Activated T-helper 2 cell treated with anti-CD3 and anti-CD28 coated beads, Interferon-gamma antibody, Interleukin-2, Interleukin-4, amounts not matched to agents 10 μg/mL and 5 μg/mL and 100 μg/mL, durations not matched to agents 14 hours and 24 hours and 36 hours (primary cell): ENCODE measurements at regions not wholly inside any gene's neighbourhood (a gene's known extent, or its start where the extent isn't known, plus 50 kb on each side); places are given as distances from the start of the nearest gene placed in this dataset.
"Not testable (repeated sequence)": the region's sequence is repeated elsewhere in the genome, so short reads cannot be mapped to it uniquely, and the experiment has no call there.

ENCODE experiments used
- DNase-seq: peaks from one replicate; pipeline ENCODE4 v3.0.0; 2021; ENCODE audit warnings: low spot score
- H3K27ac Mint-ChIP-seq: one replicate; pipeline ENCODE4 v1.8.0; 2021; ENCODE audit warnings: mixed read lengths
- H3K27me3 Mint-ChIP-seq: one replicate; pipeline ENCODE4 v1.8.0; 2021; ENCODE audit warnings: low read depth, mixed read lengths
- H3K36me3 Mint-ChIP-seq: one replicate; pipeline ENCODE4 v1.8.0; 2021; ENCODE audit warnings: low read depth, mixed read lengths
- H3K4me1 Mint-ChIP-seq: one replicate; pipeline ENCODE4 v1.8.0; 2021; ENCODE audit warnings: low read depth, mixed read lengths
- H3K4me3 Mint-ChIP-seq: one replicate; pipeline ENCODE4 v1.8.0; 2021; ENCODE audit warnings: low read depth, mild to moderate bottlenecking, moderate library complexity, mixed read lengths
- H3K9me3 Mint-ChIP-seq: one replicate; pipeline ENCODE4 v1.8.0; 2021; ENCODE audit warnings: mixed read lengths
- intact Hi-C: fragments of 100-400 bp; cut with micrococcal nuclease; formaldehyde crosslinking; loops from one replicate; pipeline ENCODE4 v1.15.1; 2023

DNA sequence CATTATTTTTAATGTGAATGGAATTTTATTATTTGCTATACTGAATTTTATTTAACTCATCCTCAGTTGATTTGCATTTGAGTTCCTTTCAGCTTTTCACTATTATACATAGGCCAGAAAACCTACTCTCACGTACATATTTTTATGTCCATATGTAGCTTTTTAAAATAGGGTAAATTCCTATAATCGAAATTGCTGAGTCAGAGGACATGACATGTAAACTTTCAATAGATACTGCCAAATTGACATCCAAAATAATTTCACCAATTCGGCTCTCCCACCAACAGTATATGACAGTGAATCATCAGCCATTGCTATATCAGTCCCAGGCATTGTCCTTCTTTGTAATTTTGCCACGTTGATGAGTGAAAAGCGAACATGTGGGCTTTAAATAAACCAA is 222.5 kb downstream of the SQOR start:
- no peaks in the 10 kb centered on the region for H3K4me1 Mint-ChIP-seq
- intact Hi-C loops, result no loop called here
- H3K4me3 Mint-ChIP-seq, result no peak overlapping the region
- no peaks in the 10 kb centered on the region for H3K27me3 Mint-ChIP-seq
- H3K9me3 Mint-ChIP-seq, result no peaks in the 10 kb centered on the region
- H3K36me3 Mint-ChIP-seq, result no peaks in the 10 kb centered on the region
- no peak overlapping the region for H3K27ac Mint-ChIP-seq
- DNase-seq, result no peak

DNA sequence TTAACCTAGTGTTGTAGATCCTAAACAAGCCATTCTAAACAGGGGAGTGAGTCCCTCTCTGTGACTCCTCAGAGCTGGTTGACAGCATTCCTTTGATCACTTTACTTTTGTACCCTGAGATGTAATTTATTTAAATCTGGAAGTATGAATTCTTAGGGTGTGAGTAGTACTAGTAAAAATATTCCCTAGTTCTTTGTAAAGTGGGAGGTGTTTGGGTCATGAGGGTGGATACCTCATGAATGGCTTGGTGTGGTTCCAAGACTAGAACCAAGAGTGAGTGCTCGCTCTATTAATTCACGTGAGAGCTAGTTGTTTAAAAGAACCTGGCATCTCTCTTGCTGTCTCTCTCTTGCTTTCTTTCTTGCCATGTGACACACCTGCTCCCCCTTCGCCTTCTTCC is 223.7 kb downstream of the SQOR start:
- intact Hi-C loops, result no loop called here
- H3K27ac Mint-ChIP-seq, result no peak overlapping the region
- no peaks in the 10 kb centered on the region for H3K9me3 Mint-ChIP-seq
- H3K4me1 Mint-ChIP-seq, result no peaks in the 10 kb centered on the region
- no peak for DNase-seq
- H3K36me3 Mint-ChIP-seq, result no peaks in the 10 kb centered on the region
- no peaks in the 10 kb centered on the region for H3K27me3 Mint-ChIP-seq
- no peak overlapping the region for H3K4me3 Mint-ChIP-seq

DNA sequence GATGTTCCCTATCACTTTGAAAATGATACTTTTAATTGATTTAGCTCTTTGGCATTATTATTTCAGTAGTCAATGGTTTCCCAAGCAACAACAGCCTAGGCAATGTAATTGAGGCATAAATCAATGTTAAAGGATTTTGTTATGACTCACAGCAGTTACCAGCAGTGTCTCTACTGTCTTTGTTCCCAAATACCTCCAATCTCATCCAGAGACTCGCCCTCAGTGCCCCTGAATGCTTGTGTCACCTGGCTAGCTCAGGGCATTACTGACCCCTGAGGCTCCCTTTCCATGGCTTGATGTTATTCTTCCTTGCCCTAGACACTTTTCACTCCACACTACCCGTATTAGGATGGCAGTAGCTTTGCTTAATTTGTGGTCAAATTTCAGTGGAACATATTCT is 227.2 kb downstream of the SQOR start:
- Mint-ChIP-seq H3K27me3 (no peaks in the 10 kb centered on the region), H3K27ac (no peak overlapping the region), H3K9me3 (no peaks in the 10 kb centered on the region), H3K4me3 (no peak overlapping the region), H3K4me1 (no peaks in the 10 kb centered on the region), H3K36me3 (no peaks in the 10 kb centered on the region)
- no peak for DNase-seq
- intact Hi-C loops, result no loop called here

DNA sequence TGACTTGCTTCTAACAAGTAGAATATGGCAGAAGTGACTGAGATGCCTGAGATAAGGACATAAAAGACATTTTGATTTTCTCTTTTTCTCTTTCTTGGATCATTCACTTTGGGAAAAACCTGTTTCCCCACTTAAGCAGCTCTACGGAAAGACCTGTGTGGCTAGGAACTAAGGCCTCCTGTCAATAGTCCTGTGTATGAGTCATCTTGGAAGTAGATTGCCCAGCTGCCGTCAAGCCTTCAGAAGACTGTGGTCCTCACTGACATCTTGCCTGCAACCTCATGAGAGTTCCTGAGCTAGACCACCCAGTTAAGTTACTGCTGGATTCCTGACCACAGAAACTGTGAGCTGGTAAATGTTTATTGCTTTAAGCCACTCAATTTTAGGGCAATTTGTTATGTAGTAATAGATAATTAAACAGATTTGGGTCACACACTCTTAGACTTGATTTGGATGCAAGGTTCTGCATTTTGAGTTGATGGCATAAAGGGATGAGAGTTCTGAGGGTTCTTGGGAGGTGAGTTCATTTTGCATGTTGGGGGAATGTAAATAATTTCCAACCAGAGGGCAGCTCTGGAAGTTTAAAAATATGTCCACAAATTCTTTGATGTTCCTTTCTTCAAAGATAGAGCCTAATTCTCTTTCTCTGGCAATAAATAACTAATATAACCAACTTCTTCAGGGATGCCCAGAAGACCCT is 229.2 kb downstream of the SQOR start:
- no peak overlapping the region for H3K4me3 Mint-ChIP-seq
- no peak overlapping the region for H3K27ac Mint-ChIP-seq
- H3K4me1 Mint-ChIP-seq, result no peaks in the 10 kb centered on the region
- H3K27me3 Mint-ChIP-seq, result no peaks in the 10 kb centered on the region
- intact Hi-C loops, result no loop called here
- H3K9me3 Mint-ChIP-seq, result no peaks in the 10 kb centered on the region
- H3K36me3 Mint-ChIP-seq, result no peaks in the 10 kb centered on the region
- no peak for DNase-seq

DNA sequence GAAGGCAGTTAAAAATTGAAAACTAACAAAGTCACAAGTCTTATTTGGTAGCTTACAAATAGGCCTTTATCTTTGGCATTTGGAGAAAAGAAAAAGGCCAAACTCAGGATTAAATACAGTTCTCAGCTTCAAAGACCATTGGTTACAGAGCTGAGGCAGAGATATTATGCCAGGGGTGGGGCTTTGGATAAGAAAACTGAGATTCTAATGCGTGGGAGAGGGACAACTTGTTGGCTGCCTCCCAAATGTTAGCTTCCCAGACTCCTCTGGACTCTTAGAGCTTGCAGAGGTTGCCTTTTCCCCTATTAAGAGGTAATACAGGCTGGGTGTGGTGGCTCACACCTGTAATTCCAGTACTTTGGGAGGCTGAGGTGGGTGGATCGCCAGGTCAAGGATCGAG is 231.8 kb downstream of the SQOR start:
- Mint-ChIP-seq H3K27ac (no peak overlapping the region), H3K4me1 (no peaks in the 10 kb centered on the region), H3K27me3 (no peaks in the 10 kb centered on the region), H3K4me3 (no peak overlapping the region), H3K36me3 (no peaks in the 10 kb centered on the region), H3K9me3 (peaks cover 2% of the 10 kb centered on the region)
- no peak for DNase-seq
- intact Hi-C loops, result no loop called here

DNA sequence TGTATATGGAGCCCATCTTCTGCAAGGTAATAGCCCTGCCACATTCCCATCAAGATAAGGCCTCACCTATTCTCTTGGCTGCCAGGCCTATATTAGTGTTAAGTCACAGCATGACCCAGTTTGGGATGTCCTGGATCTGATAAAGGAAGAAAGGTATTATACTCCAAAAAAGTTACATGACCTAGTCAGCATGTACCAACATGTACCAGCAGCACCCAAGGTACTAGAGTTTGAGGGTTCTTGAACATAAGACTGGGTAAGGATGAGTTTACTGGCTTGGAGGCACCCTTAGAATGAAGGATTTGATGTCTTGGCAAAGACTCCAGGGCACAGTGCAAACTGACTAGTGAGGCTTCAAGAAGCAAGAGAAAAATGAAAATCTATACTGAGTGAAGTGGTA is 232.5 kb downstream of the SQOR start:
- Mint-ChIP-seq H3K4me1 (no peaks in the 10 kb centered on the region), H3K36me3 (no peaks in the 10 kb centered on the region), H3K27ac (no peak overlapping the region), H3K4me3 (no peak overlapping the region), H3K9me3 (peaks cover 9% of the 10 kb centered on the region), H3K27me3 (no peaks in the 10 kb centered on the region)
- intact Hi-C loops, result no loop called here
- DNase-seq, result no peak

DNA sequence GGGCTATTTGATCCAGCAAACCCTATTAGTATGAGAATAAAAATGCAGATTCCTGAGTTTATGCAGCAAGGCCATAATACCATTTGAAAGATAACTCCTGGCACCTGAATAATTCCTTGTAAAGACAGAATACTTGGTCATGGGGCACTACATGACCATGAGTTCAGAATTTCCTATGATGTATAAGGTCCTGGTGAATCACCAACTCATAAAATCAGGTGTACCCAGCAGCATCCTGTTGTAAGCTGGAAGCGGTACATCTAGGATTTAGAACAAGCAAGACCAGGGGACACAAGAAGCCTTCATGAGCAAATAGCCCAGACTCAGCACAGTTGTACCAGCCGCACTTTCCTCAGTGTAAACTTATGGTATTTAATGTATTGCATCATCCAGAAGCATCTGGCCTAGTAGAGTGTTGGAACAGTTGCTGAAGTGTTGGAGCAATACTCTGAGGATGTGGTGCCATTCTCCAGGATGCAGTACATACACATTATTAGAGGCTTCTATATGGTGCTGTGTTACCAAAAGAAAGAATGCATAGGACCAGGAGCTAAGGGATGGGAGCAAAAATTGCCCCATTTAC is 233.4 kb downstream of the SQOR start:
- no peak overlapping the region for H3K27ac Mint-ChIP-seq
- no peaks in the 10 kb centered on the region for H3K36me3 Mint-ChIP-seq
- DNase-seq, result no peak
- H3K4me1 Mint-ChIP-seq, result no peaks in the 10 kb centered on the region
- no peaks in the 10 kb centered on the region for H3K27me3 Mint-ChIP-seq
- H3K4me3 Mint-ChIP-seq, result no peak overlapping the region
- H3K9me3 Mint-ChIP-seq, result peaks cover 16% of the 10 kb centered on the region
- intact Hi-C loops, result no loop called here

DNA sequence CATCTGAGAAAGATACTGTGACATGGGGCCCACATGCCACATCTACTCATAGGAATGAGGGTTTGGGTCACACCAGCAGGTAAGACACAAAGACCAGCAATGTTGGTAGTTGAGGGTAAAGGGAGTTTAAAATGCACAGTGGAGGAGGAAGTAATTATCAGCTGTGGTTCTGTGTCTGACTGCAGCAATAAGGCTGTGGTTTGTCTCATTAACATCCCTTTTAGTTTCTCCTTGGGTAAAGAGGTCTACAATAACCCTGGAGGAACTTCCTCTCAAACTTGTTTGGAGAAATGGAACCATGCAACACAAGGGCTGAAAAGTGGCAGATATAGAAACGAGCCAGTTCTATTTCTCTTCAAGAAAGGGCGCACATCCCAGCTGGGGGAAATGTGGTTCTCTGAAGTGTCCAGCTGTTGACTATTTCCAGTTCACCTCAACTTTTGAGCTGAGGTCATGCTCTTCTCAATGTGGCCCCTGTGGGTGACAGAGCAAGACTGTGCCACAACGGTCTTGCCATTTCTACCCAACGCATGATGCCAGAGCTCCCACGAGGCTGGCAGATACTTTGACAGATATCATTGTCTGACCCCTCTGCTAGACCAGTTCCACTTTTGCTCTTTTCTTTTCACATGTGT is 234.3 kb downstream of the SQOR start:
- Mint-ChIP-seq H3K4me1 (no peaks in the 10 kb centered on the region), H3K36me3 (no peaks in the 10 kb centered on the region), H3K4me3 (no peak overlapping the region), H3K27ac (no peak overlapping the region), H3K27me3 (no peaks in the 10 kb centered on the region), H3K9me3 (peaks cover 19% of the 10 kb centered on the region)
- DNase-seq, result no peak
- intact Hi-C loops, result no loop called here

DNA sequence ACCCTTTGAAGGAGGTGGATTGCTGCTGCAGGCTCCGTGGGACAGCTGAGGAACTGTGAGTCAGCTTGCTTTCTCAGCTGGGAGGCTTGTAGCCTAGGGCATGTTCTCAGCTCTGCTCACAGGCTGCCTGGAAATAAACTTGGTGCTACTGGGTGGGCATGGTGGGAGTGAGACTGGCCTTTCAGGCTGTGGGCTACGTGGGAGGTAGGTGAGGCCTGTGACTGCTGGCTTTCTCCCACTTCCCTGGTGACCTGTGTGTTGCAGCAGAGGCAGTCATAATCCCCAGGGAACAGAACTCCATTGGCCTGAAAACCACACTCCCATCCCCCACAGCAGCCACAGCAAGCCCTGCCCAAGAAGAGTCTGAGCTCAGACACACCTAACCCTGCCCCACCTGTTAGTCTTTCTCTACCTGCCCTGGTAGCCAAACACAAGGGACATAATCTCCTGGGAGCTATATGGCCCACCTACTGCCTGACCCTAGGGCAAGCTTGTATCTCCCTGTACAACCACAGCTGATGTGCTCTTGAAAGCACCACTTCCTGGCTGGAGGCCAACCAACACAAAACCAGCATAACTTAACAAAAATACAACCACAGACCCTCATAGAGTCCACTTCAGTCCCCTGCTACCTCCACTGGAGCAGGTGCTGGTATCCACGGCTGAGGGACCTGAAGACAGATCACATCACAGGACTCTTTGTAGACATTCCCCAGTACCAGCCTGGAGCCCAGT is 236.5 kb downstream of the SQOR start:
- DNase-seq, result no peak
- no peak overlapping the region for H3K27ac Mint-ChIP-seq
- H3K4me1 Mint-ChIP-seq, result no peaks in the 10 kb centered on the region
- H3K27me3 Mint-ChIP-seq, result no peaks in the 10 kb centered on the region
- H3K9me3 Mint-ChIP-seq, result peaks cover 24% of the 10 kb centered on the region
- H3K36me3 Mint-ChIP-seq, result no peaks in the 10 kb centered on the region
- no peak overlapping the region for H3K4me3 Mint-ChIP-seq
- intact Hi-C loops, result no loop called here

DNA sequence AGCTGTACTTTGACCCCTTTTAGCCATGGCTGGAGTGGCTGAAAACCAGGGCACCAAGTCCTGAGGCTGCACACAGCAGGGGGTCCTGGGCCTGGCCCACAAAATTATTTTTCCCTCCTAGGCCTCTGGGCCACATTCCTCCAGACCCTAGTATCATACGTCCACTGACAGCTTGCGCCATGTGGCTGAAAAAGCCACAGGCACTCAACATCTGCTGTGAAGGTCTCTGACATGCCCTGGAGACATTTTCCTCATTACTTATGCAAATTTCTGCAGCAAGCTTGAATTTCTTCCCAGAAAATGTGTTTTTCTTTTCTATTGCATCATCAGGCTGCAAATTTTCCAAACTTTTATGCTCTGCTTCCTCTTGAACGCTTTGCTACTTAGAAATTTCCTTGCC is 239.0 kb downstream of the SQOR start:
- no peak for DNase-seq
- Mint-ChIP-seq H3K9me3 (peaks cover 24% of the 10 kb centered on the region), H3K27me3 (no peaks in the 10 kb centered on the region), H3K4me1 (no peaks in the 10 kb centered on the region), H3K27ac (no peak overlapping the region), H3K36me3 (no peaks in the 10 kb centered on the region), H3K4me3 (no peak overlapping the region)
- intact Hi-C loops, result no loop called here

DNA sequence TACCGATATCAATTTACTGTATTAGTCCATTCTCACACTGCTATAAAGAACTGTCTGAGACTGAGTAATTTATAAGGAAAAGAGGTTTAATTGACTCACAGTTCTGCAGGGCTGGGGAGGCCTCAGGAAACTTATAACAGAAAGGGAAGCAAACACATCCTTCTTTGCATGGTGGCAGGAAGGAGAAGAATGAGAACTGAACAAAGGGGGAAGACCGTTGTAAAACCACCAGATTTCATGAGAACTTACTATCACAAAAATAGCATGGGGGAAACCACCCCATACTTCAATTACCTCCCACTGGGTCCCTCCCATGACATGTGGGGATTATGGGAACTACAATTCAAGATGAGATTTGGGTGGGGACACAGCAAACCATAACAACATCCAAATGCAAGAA is 239.7 kb downstream of the SQOR start:
- H3K4me3 Mint-ChIP-seq, DNase-seq, intact Hi-C loops, H3K4me1 Mint-ChIP-seq, H3K36me3 Mint-ChIP-seq, H3K27me3 Mint-ChIP-seq, H3K27ac Mint-ChIP-seq: not testable (repeated sequence)
- peaks cover 24% of the 10 kb centered on the region for H3K9me3 Mint-ChIP-seq

DNA sequence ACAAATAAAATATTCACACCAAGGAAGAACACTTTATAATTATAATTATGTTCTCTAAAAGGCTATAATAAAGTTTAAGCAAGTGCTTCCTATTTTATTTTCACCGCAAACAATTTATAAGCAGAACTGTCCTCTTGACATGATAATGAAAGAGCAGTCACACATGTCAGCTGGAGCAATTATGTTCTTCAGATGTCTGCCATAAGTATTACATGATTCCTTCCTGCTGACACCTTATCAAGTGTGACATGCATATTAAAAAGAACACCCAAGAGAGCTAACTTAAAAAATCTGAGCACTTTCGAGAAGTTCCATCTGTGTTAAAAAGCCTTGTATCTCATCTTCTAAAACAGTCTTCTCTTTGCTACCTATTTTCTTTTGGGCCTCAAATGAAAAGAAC is 249.5 kb downstream of the SQOR start:
- intact Hi-C loops, result no loop called here
- Mint-ChIP-seq H3K4me1 (no peaks in the 10 kb centered on the region), H3K27me3 (no peaks in the 10 kb centered on the region), H3K36me3 (no peaks in the 10 kb centered on the region), H3K27ac (no peak overlapping the region), H3K4me3 (no peak overlapping the region), H3K9me3 (peaks cover 8% of the 10 kb centered on the region)
- DNase-seq, result no peak
